ENCODE measurements at regions not wholly inside any gene's neighbourhood (a gene's known extent, or its start where the extent isn't known, plus 50 kb on each side); places are given as distances from the start of the nearest gene placed in this dataset.

- TF ChIP-seq POLR2A (IDR thresholded peaks at IDR 0.05; ENCODE audit: low read depth, low read length) (no peak), CTCF (IDR thresholded peaks at IDR 0.05; ENCODE audit: extremely low read depth in 1 of 2, insufficient read depth in 1 of 2, low read depth in 1 of 2, low read length in 2 of 2) (no peak), POLR2AphosphoS5 (IDR thresholded peaks at IDR 0.05; ENCODE audit: insufficient read depth, low read depth, low read length) (no peak), JUN (IDR thresholded peaks at IDR 0.05; ENCODE audit: borderline replicate concordance, insufficient read depth, insufficient read length, low read depth) (no peak), FOS (IDR thresholded peaks at IDR 0.05; ENCODE audit: borderline replicate concordance, insufficient read depth, low read length) (no peak)
These were observed 245.9 kb upstream of the GIMD1 start for GRCh38 chr4:106614441-106614840.

Measured in endothelial cell of umbilical vein (primary cell).